Suppressor macrophage (primary cell): ENCODE measurements at regions not wholly inside any gene's neighbourhood (a gene's known extent, or its start where the extent isn't known, plus 50 kb on each side); places are given as distances from the start of the nearest gene placed in this dataset.
"Not testable (repeated sequence)": the region's sequence is repeated elsewhere in the genome, so short reads cannot be mapped to it uniquely, and the experiment has no call there.

Experiments
- DNase-seq, 4 experiments: peaks; one replicate each; pipeline ENCODE4 v3.0.0-alpha.2; 2020 to 2022

DNA sequence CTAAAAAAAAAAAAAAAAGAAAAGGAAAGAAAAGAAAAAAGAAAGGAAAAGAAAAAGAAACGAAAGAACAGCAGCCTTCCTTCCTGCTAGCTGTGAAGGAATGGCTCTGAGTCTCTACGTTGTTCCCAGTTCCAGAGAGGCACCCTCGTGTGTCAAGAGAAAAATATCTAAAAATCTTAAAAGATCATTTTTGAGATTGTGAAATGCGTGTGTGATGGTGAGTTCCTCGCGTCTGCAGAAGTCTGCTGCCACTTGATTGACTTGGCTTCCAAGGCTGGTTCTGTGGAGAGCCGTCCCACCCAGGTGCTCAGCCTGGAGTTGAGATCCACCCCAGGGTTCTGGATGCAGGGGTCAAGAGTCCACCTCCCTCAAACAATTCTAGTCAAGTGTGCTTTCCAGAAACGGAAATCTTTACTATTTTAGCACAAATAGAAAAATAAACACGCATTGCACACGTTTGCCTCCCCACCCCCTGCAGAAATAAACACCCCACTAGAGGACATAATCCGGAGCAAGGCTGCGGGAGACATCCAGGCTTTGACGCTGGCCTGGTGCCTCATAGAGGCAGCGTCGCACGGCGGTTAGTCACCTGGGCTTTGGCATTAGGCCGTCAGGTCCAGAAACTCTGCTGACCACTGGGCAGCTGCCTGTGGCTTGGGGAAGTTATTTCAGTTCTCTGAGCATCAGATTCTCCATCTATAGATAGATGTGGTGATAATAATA is 265.4 kb downstream of the FAM43A start:
- no peak for DNase-seq

DNA sequence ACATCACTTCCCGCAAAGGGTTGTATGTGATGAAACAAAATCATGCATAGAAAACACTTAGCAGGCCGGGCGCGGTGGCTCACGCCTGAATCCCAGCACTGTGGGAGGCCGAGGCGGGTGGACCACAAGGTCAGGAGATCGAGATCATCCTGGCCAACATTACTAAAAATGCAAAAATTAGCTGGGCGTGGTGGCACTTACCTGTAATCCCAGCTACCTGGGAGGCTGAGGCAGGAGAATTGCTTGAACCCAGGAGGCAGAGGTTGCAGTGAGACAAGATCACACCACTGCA is 265.9 kb downstream of the FAM43A start:
- not testable (repeated sequence) for DNase-seq

DNA sequence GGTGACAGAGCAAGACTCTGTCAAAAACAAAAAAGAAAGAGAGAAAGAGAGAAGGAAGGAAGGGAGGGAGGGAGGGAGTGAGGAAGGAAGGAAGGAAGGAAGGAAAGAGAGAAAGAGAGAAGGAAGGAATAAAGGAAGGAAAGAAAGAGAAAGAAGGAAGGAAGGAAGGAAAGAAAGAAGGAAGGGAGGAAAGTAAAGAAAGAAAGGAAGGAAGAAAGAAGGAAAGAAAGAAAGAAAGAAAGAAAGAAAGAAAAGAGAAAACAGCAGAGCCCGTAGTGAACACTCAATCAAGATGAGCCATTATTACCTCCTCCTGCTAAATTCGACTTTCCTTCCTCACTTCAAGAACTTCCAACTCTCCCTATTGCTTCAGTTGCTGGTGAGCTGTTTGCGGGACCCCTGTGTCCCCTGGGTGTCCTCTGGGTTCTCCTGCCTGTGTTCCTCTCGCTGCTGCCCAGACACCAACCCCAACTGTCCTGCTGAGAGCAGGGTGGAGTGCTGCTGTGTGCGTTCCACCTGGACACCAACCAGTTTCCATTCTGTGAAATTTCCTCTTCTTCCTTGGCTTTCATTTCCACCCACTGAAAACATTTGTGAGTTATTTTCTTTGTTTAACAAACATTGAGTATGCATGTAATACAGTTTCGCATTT is 266.4 kb downstream of the FAM43A start:
- no peak for DNase-seq

GRCh38 chr3:194952841-194953241 is 267.2 kb downstream of the FAM43A start:
- no peak for DNase-seq

DNA sequence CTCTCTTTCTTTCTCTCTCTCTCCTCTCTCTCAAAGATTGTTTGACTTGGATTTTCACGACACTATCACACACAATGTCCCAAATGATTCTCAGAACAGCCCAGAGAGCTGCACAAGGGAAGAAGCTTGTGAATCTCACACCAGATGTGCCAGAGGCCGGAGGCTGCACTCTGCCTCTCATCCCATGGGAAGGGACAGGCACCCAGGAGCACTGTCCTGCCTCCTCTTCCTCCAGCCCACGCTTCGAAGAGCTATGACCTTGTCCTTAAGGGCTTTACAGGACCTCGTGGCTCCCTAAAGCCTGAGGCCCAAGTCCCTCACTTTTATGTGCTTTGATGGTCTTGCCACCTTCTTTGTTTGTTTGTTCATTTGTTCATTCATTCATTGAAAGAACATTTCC is 267.6 kb downstream of the FAM43A start:
- no peak for DNase-seq

GRCh38 chr3:194955546-194955945 is 269.9 kb downstream of the FAM43A start:
- no peak for DNase-seq

GRCh38 chr3:194955979-194956696 is 270.5 kb downstream of the FAM43A start:
- DNase-seq, result no peak

GRCh38 chr3:194956697-194957396 is 271.2 kb downstream of the FAM43A start:
- DNase-seq, result no peak

DNA sequence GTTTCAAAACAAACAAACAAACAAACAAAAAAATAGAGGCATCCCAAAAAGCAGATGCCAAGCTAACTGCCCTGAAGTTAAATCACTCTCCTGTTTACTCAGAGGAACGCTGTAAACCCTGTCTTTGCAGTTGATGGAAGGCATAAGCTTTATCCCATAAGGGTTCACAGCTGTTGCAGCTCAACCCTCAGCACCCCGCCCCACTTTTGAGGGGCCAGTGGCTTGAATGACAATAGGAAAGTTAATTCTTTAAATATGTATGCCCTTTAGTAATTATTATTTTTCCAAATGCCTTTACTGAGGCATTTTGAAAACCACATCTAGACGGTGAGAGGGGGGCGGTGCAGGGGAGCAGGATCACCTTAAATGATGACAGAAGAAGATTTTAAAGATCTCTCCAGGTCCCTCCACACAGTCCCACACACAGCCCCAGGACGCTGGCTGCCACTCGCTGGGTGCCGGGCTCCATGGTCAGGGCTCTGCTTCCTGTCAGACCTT is 272.1 kb downstream of the FAM43A start:
- no peak for DNase-seq

- DNase-seq, result no peak
These were observed 273.5 kb downstream of the FAM43A start for GRCh38 chr3:194959217-194959616.

DNA sequence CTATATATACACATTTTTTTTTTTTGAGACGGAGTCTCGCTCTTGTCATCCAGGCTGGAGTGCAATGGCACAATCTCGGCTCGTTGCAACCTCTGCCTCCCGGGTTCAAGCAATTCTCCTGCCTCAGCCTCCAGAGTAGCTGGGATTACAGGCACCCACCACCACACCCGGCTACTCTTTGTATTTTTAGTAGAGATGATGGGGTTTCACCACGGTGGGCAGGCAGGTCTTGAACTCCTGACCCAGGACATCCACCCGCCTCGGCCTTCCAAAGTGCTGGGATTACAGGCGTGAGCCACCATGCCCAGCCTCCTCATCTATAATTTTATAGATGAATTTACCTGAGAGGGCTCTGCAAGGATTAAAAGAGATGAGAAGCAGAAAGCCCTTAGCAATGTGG is 274.0 kb downstream of the FAM43A start:
- DNase-seq, result not testable (repeated sequence)

DNA sequence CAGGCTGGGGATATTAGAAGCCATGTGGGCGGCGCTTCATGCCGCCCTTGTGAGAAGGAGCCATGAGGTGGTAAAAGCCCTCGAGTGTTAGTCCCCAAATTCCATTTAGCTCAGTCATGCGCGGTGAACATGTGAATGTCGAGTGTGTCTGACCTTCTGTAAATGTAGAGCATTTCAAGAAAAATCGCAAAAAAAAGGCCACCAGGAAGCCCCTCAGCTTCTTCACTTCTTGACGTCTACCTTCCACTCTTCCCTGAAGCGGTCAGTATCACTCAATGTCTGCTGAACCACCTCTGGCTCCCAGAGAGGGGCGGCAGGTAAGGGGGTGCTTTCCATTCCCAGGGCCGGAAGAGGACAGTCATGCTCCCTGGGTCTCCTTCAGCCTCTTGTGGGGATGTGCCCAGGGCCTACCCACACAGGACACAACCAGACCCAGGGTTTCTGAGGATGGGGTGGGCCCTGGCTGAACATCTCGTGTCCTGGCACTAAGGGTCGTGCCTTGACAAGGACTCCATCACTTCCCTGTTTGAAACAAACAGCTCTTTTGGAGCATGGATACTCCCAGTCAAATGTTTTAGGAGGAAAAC is 274.9 kb downstream of the FAM43A start:
- DNase-seq, result no peak

- no peak for DNase-seq
These were observed 275.5 kb downstream of the FAM43A start for GRCh38 chr3:194961149-194961548.

GRCh38 chr3:194961571-194961970 is 275.9 kb downstream of the FAM43A start:
- no peak for DNase-seq

DNA sequence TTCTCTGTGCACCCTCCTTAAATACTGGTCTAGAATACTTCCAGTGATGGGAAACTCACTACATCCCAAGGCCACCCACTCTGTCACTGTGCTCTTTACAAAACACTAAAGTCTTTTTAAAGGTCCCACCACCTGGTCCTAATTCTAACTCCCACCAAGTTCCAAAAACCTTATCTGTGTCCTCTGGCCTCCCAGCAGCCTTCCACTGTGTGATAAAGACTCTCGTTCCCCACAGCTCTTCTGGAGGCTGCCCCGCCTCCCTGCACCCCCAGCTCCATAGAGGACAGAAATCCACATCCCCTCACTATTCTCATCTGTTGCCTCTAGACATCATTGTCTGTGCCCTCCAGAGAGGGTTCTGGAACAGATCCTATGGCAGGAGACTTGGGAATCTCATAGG is 276.4 kb downstream of the FAM43A start:
- no peak for DNase-seq

GRCh38 chr3:194964809-194965208 is 279.1 kb downstream of the FAM43A start:
- DNase-seq, result peak in 2 of 4 experiments; percentile 21 to 23

- no peak for DNase-seq
These were observed 281.8 kb downstream of the FAM43A start for GRCh38 chr3:194967151-194968117.

DNA sequence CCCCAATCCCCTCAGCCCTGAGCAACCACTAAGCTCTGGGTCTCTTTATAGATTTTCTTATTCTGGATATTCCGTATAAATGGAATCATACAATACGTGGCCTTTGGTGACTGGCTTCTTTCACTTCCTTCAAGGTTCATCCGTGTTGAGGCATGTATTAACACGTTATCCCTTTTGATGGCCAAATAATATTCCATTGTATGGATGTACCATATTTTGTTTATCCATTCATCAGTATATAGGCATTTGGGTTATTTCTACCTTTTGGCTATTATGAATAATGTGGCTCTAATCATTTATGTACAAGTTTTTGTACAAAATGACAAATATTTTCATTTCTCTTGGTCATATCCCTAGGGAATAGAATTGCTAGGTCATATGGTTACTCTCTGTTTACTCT is 284.4 kb downstream of the FAM43A start:
- DNase-seq, result no peak

GRCh38 chr3:194971009-194971408 is 285.3 kb downstream of the FAM43A start:
- no peak for DNase-seq

- no peak for DNase-seq
These were observed 286.3 kb downstream of the FAM43A start for GRCh38 chr3:194971965-194972364.

DNA sequence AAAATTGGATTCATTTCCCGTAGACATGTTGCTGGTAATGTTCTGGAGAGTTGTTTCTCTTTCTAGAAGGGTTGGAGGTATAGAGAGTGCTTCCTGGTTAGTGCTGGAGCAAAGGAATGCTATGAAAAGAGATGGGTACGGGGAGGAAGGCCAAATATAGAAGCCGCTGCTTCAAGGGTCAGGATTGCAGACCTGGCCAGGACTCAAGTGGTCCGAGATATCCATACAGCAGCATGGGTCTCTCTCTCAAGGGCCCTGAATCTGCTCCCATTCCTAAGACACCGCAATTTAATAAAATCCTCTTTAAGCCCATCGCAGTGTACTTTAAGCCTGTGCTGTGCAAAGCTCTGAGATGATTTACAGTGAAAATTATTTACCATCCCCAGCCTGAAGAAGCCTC is 287.0 kb downstream of the FAM43A start:
- DNase-seq, result no peak
